Natural killer cell (primary cell): ENCODE measurements at regions not wholly inside any gene's neighbourhood (a gene's known extent, or its start where the extent isn't known, plus 50 kb on each side); places are given as distances from the start of the nearest gene placed in this dataset.

ENCODE experiments used
- ATAC-seq, 3 donors: fragments of 150-1000 bp in 2 of 3; fragments of 200-7000 bp in 1 of 3; cut with Tn5 transposase; 1 replicate in 1 of 3; 2 replicates in 2 of 3; pipeline ENCODE4 v1.10.0; 2021; ENCODE audit warnings: mild to moderate bottlenecking in 2 of 3, moderate library complexity in 2 of 3
- DNase-seq, 2 donors: peaks; one replicate each; pipeline versions ENCODE4 v3.0.0 to v3.0.0-alpha.2; 2013 to 2021; ENCODE audit warnings: mixed read lengths in 1 of 2
- H3K27ac ChIP-seq: one replicate; pipeline ENCODE4 v1.5.1; 2013; ENCODE audit warnings: mild to moderate bottlenecking, low read length
- H3K27me3 ChIP-seq: one replicate; pipeline ENCODE4 v1.6.1; 2013; ENCODE audit warnings: low read length; ENCODE audit not compliant: control insufficient read depth, insufficient read depth
- H3K36me3 ChIP-seq: one replicate; pipeline ENCODE4 v1.6.1; 2013; ENCODE audit warnings: low read length; ENCODE audit not compliant: control insufficient read depth, insufficient read depth
- H3K4me1 ChIP-seq: one replicate; pipeline ENCODE4 v1.6.1; 2013; ENCODE audit warnings: low read length; ENCODE audit not compliant: control insufficient read depth, insufficient read depth
- H3K4me3 ChIP-seq: one replicate; pipeline ENCODE4 v1.5.1; 2013; ENCODE audit warnings: low read length
- H3K9me3 ChIP-seq: one replicate; pipeline ENCODE4 v1.6.1; 2013; ENCODE audit warnings: low read length; ENCODE audit not compliant: control insufficient read depth, insufficient read depth
- H3K27ac Mint-ChIP-seq, 2 donors: one replicate each; pipeline ENCODE4 v1.8.0; 2022; ENCODE audit warnings: mild to moderate bottlenecking in 2 of 2, mixed read lengths in 2 of 2, moderate library complexity in 1 of 2
- H3K27me3 Mint-ChIP-seq, 2 donors: one replicate each; pipeline ENCODE4 v1.8.0; 2022; ENCODE audit warnings: low read depth in 2 of 2, mixed read lengths in 2 of 2
- H3K36me3 Mint-ChIP-seq: one replicate; pipeline ENCODE4 v1.8.0; 2022; ENCODE audit warnings: mixed read lengths
- H3K4me1 Mint-ChIP-seq, 2 donors: one replicate each; pipeline ENCODE4 v1.8.0; 2022; ENCODE audit warnings: mixed read lengths in 2 of 2
- H3K4me3 Mint-ChIP-seq: one replicate; pipeline ENCODE4 v1.8.0; 2022; ENCODE audit warnings: mild to moderate bottlenecking, moderate library complexity, mixed read lengths
- H3K9me3 Mint-ChIP-seq, 2 donors: one replicate each; pipeline ENCODE4 v1.8.0; 2022; ENCODE audit warnings: mixed read lengths in 2 of 2
- CTCF ChIP-seq: fragments of 200-600 bp; IDR thresholded peaks from one replicate; pipeline ENCODE4 v1.8.0; 2022; ENCODE audit warnings: antibody characterized with exemption
- WGBS: methylation state at CpG from one replicate; pipeline ENCODE4 v1.1.7; 2013; ENCODE audit warnings: missing lambda C conversion rate; ENCODE audit not compliant: insufficient coverage; 5-methylcytosine and 5-hydroxymethylcytosine counted together
- intact Hi-C: fragments of 100-400 bp; cut with micrococcal nuclease; formaldehyde crosslinking; loops from one replicate; pipeline ENCODE4 v1.14.2; 2022

- H3K4me1 Mint-ChIP-seq: no peaks in the 10 kb centered on the region
- Histone ChIP-seq H3K9me3 (no peaks in the 10 kb centered on the region), H3K36me3 (no peaks in the 10 kb centered on the region), H3K4me1 (no peaks in the 10 kb centered on the region), H3K27me3 (no peaks in the 10 kb centered on the region), H3K4me3 (no peak overlapping the region), H3K27ac (no peak overlapping the region)
- peaks cover 10 to 11% of the 10 kb centered on the region in 2 donors for H3K9me3 Mint-ChIP-seq
- DNase-seq (no peak), ATAC-seq (no peak)
- intact Hi-C loops: no loop called here
- 100% methylated on average over 1 of the region's 2 CpGs for WGBS
- peaks cover 2% of the 10 kb centered on the region for H3K36me3 Mint-ChIP-seq
- no peaks in the 10 kb centered on the region for H3K27me3 Mint-ChIP-seq
- no peak overlapping the region for H3K27ac Mint-ChIP-seq
- H3K4me3 Mint-ChIP-seq: no peak overlapping the region
- no peak for TF ChIP-seq CTCF
Measured at GRCh38 chr7:51764976-51765375, 448.4 kb upstream of the COBL start.

- peaks cover 7 to 11% of the 10 kb centered on the region in 2 donors for H3K9me3 Mint-ChIP-seq
- peaks cover 6% of the 10 kb centered on the region for H3K36me3 Mint-ChIP-seq
- no peaks in the 10 kb centered on the region for H3K9me3 ChIP-seq
- no peaks in the 10 kb centered on the region for H3K27me3 ChIP-seq
- intact Hi-C loops: no loop called here
- no peaks in the 10 kb centered on the region for H3K27me3 Mint-ChIP-seq
- DNase-seq: no peak
- no peak overlapping the region for H3K27ac Mint-ChIP-seq
- WGBS: 71% methylated on average over 2 of the region's 2 CpGs
- H3K4me1 Mint-ChIP-seq: no peaks in the 10 kb centered on the region
- H3K27ac ChIP-seq: no peak overlapping the region
- H3K36me3 ChIP-seq: no peaks in the 10 kb centered on the region
- TF ChIP-seq CTCF: no peak
- ATAC-seq: no peak
- H3K4me3 Mint-ChIP-seq: no peak overlapping the region
- H3K4me3 ChIP-seq: no peak overlapping the region
- no peaks in the 10 kb centered on the region for H3K4me1 ChIP-seq
Measured at GRCh38 chr7:51759985-51760384, 443.4 kb upstream of the COBL start.

- Histone ChIP-seq H3K4me1 (no peaks in the 10 kb centered on the region), H3K36me3 (no peaks in the 10 kb centered on the region), H3K27ac (no peak overlapping the region), H3K27me3 (no peaks in the 10 kb centered on the region), H3K9me3 (no peaks in the 10 kb centered on the region), H3K4me3 (no peak overlapping the region)
- Mint-ChIP-seq H3K9me3 (peaks cover 4 to 8% of the 10 kb centered on the region in 2 donors), H3K36me3 (peaks cover 6% of the 10 kb centered on the region), H3K27me3 (no peaks in the 10 kb centered on the region), H3K4me1 (no peaks in the 10 kb centered on the region), H3K4me3 (no peak overlapping the region), H3K27ac (no peak overlapping the region)
- ATAC-seq (no peak), DNase-seq (no peak)
- intact Hi-C loops: no loop called here
- no peak for TF ChIP-seq CTCF
- 80% methylated on average over 6 of the region's 6 CpGs for WGBS
Measured at GRCh38 chr7:51757960-51758359, 441.4 kb upstream of the COBL start.

GRCh38 chr7:51732951-51733350 is 416.3 kb upstream of the COBL start:
- H3K27me3 Mint-ChIP-seq: no peaks in the 10 kb centered on the region
- TF ChIP-seq CTCF: no peak
- no peaks in the 10 kb centered on the region for H3K4me1 Mint-ChIP-seq
- no peak overlapping the region for H3K4me3 ChIP-seq
- H3K4me1 ChIP-seq: no peaks in the 10 kb centered on the region
- H3K9me3 Mint-ChIP-seq: peaks cover 8 to 16% of the 10 kb centered on the region in 2 donors
- ATAC-seq: no peak
- no peak overlapping the region for H3K27ac Mint-ChIP-seq
- H3K36me3 Mint-ChIP-seq: no peaks in the 10 kb centered on the region
- DNase-seq: no peak
- H3K27me3 ChIP-seq: no peaks in the 10 kb centered on the region
- no peak overlapping the region for H3K4me3 Mint-ChIP-seq
- H3K36me3 ChIP-seq: no peaks in the 10 kb centered on the region
- intact Hi-C loops: no loop called here
- H3K9me3 ChIP-seq: peaks cover 22% of the 10 kb centered on the region
- H3K27ac ChIP-seq: no peak overlapping the region
